Neural cell (in vitro differentiated cells): ENCODE measurements at regions not wholly inside any gene's neighbourhood (a gene's known extent, or its start where the extent isn't known, plus 50 kb on each side); places are given as distances from the start of the nearest gene placed in this dataset.

Source experiments
- CTCF ChIP-seq: fragments of 450-650 bp; IDR thresholded peaks from 2 replicates; pipeline ENCODE4 v1.5.1; 2014; ENCODE audit warnings: antibody characterized with exemption, mild to moderate bottlenecking, moderate library complexity; ENCODE audit not compliant: poor library complexity, severe bottlenecking
- POLR2AphosphoS5 ChIP-seq: IDR thresholded peaks from 2 replicates; pipeline ENCODE4 v1.6.1; 2012

- TF ChIP-seq CTCF (no peak), POLR2AphosphoS5 (no peak)
Observed at GRCh38 chr1:185440877-185441276, 123.8 kb upstream of the IVNS1ABP start.
